Mammary epithelial cell (primary cell): ENCODE measurements at regions not wholly inside any gene's neighbourhood (a gene's known extent, or its start where the extent isn't known, plus 50 kb on each side); places are given as distances from the start of the nearest gene placed in this dataset.

ENCODE experiments used
- CTCF ChIP-seq, 2 donors: IDR thresholded peaks in 1 of 2; conservative IDR thresholded peaks in 1 of 2; 2 replicates each; pipeline ENCODE4 v1.5.1; 2011 to 2012; ENCODE audit warnings: inconsistent platforms in 2 of 2, low read length in 2 of 2, mild to moderate bottlenecking in 2 of 2, control low read depth in 1 of 2, low read depth in 1 of 2; ENCODE audit not compliant: insufficient read depth in 1 of 2; ENCODE audit errors: extremely low read depth in 1 of 2
- EZH2 ChIP-seq: IDR thresholded peaks from 2 replicates; pipeline ENCODE4 v1.6.1; 2012; ENCODE audit warnings: low read length, inconsistent platforms, borderline replicate concordance

- no peak for TF ChIP-seq CTCF (conservative IDR thresholded peaks at IDR 0.05 in 1 of 2, IDR thresholded peaks at IDR 0.05 in 1 of 2; ENCODE audit: extremely low read depth in 1 of 2, insufficient read depth in 1 of 2, low read depth in 1 of 2, low read length in 2 of 2)
- TF ChIP-seq EZH2, result no peak
Observed at GRCh38 chr6:93751969-93752368, 332.6 kb upstream of the EPHA7 start.
